ENCODE measurements at regions not wholly inside any gene's neighbourhood (a gene's known extent, or its start where the extent isn't known, plus 50 kb on each side); places are given as distances from the start of the nearest gene placed in this dataset.

- intact Hi-C loops (cut with micrococcal nuclease; ENCODE audit: unreplicated experiment) = no loop called here
- CTCF ChIA-PET = no interaction called here
- no peak overlapping the region for H3K27ac Mint-ChIP-seq (ENCODE audit: unreplicated experiment)
- TF ChIP-seq CTCF (IDR thresholded peaks at IDR 0.05; ENCODE audit: unreplicated experiment) = no peak
- H3K4me3 Mint-ChIP-seq (ENCODE audit: low read depth, unreplicated experiment) = no peak overlapping the region
- no peaks in the 10 kb centered on the region for H3K36me3 Mint-ChIP-seq (ENCODE audit: insufficient read depth, unreplicated experiment)
- H3K27me3 Mint-ChIP-seq (ENCODE audit: unreplicated experiment) = no peaks in the 10 kb centered on the region
- DNase-seq = no peak
- H3K4me1 Mint-ChIP-seq (ENCODE audit: low read depth, unreplicated experiment) = no peaks in the 10 kb centered on the region
- BruUV-seq (replicated peaks) = no TSS peak
- peaks cover 29% of the 10 kb centered on the region for H3K9me3 Mint-ChIP-seq (ENCODE audit: low read depth, unreplicated experiment)
Measured at GRCh38 chr11:41917900-41918299, 458.4 kb upstream of the LRRC4C start.

GRCh38 chr11:41920374-41920773, 460.9 kb upstream of the LRRC4C start:
- Mint-ChIP-seq H3K4me3 (ENCODE audit: low read depth, unreplicated experiment) (no peak overlapping the region), H3K9me3 (ENCODE audit: low read depth, unreplicated experiment) (peaks cover 34% of the 10 kb centered on the region), H3K27me3 (ENCODE audit: unreplicated experiment) (no peaks in the 10 kb centered on the region), H3K27ac (ENCODE audit: unreplicated experiment) (no peak overlapping the region), H3K36me3 (ENCODE audit: insufficient read depth, unreplicated experiment) (no peaks in the 10 kb centered on the region), H3K4me1 (ENCODE audit: low read depth, unreplicated experiment) (no peaks in the 10 kb centered on the region)
- no TSS peak for BruUV-seq (replicated peaks)
- no peak for TF ChIP-seq CTCF (IDR thresholded peaks at IDR 0.05; ENCODE audit: unreplicated experiment)
- CTCF ChIA-PET = no interaction called here
- no peak for DNase-seq
- intact Hi-C loops (cut with micrococcal nuclease; ENCODE audit: unreplicated experiment) = no loop called here

- TF ChIP-seq CTCF (IDR thresholded peaks at IDR 0.05; ENCODE audit: unreplicated experiment) = no peak
- intact Hi-C loops (cut with micrococcal nuclease; ENCODE audit: unreplicated experiment) = no loop called here
- no peak overlapping the region for H3K27ac Mint-ChIP-seq (ENCODE audit: unreplicated experiment)
- H3K36me3 Mint-ChIP-seq (ENCODE audit: insufficient read depth, unreplicated experiment) = no peaks in the 10 kb centered on the region
- no peaks in the 10 kb centered on the region for H3K4me1 Mint-ChIP-seq (ENCODE audit: low read depth, unreplicated experiment)
- CTCF ChIA-PET = no interaction called here
- no peak for DNase-seq
- BruUV-seq (replicated peaks) = no TSS peak
- H3K4me3 Mint-ChIP-seq (ENCODE audit: low read depth, unreplicated experiment) = no peak overlapping the region
- H3K27me3 Mint-ChIP-seq (ENCODE audit: unreplicated experiment) = no peaks in the 10 kb centered on the region
- H3K9me3 Mint-ChIP-seq (ENCODE audit: low read depth, unreplicated experiment) = peaks cover 34% of the 10 kb centered on the region
Measured at GRCh38 chr11:41921746-41922390, 462.4 kb upstream of the LRRC4C start.

- Mint-ChIP-seq H3K27me3 (ENCODE audit: unreplicated experiment) (no peaks in the 10 kb centered on the region), H3K4me1 (ENCODE audit: low read depth, unreplicated experiment) (no peaks in the 10 kb centered on the region), H3K27ac (ENCODE audit: unreplicated experiment) (no peak overlapping the region), H3K4me3 (ENCODE audit: low read depth, unreplicated experiment) (no peak overlapping the region), H3K9me3 (ENCODE audit: low read depth, unreplicated experiment) (peaks cover 30% of the 10 kb centered on the region), H3K36me3 (ENCODE audit: insufficient read depth, unreplicated experiment) (no peaks in the 10 kb centered on the region)
- no TSS peak for BruUV-seq (replicated peaks)
- no peak for TF ChIP-seq CTCF (IDR thresholded peaks at IDR 0.05; ENCODE audit: unreplicated experiment)
- CTCF ChIA-PET = no interaction called here
- intact Hi-C loops (cut with micrococcal nuclease; ENCODE audit: unreplicated experiment) = no loop called here
- no peak for DNase-seq
Measured at GRCh38 chr11:41926339-41926738, 466.9 kb upstream of the LRRC4C start.
